ENCODE measurements at regions not wholly inside any gene's neighbourhood (a gene's known extent, or its start where the extent isn't known, plus 50 kb on each side); places are given as distances from the start of the nearest gene placed in this dataset.

DNA sequence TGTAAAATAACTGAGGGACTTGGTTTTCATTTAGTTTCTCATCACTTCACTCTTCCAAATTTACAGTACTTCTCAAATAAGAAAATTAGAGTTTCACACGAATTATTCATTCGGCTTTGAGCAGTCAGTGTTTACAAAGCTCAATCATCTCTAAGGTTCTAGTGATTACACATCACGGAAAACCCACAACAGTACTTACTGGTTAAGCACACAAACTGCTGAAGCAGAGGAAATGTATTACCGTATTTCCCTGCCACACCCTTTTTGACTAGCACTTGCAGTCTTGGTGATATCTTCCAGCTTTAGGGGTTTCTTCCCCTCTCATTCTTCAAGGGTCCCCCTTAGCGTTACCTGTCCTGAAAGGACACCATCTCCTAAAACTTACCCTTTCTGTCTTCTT, 164.8 kb upstream of the CDIN1 start:
- TF ChIP-seq POLR2A (IDR thresholded peaks at IDR 0.05; ENCODE audit: low read depth, low read length) = no peak
- TF ChIP-seq POLR2AphosphoS5 (IDR thresholded peaks at IDR 0.05; ENCODE audit: low read depth, low read length) = no peak
- no peak for TF ChIP-seq TAF1 (IDR thresholded peaks at IDR 0.05; ENCODE audit: borderline replicate concordance, low read depth, low read length)
